GM12892 (cell line): ENCODE measurements at regions not wholly inside any gene's neighbourhood (a gene's known extent, or its start where the extent isn't known, plus 50 kb on each side); places are given as distances from the start of the nearest gene placed in this dataset.

ENCODE experiments used
- POLR2A ChIP-seq: IDR thresholded peaks from 2 replicates; pipeline ENCODE4 v1.6.1; 2011; ENCODE audit warnings: low read depth, low read length, control low read depth
- POLR2AphosphoS5 ChIP-seq: IDR thresholded peaks from 2 replicates; pipeline ENCODE4 v1.6.1; 2011; ENCODE audit warnings: low read depth, low read length, control low read depth
- TAF1 ChIP-seq: IDR thresholded peaks from 2 replicates; pipeline ENCODE4 v1.6.1; 2011; ENCODE audit warnings: low read depth, mild to moderate bottlenecking, control low read depth, low read length, borderline replicate concordance

DNA sequence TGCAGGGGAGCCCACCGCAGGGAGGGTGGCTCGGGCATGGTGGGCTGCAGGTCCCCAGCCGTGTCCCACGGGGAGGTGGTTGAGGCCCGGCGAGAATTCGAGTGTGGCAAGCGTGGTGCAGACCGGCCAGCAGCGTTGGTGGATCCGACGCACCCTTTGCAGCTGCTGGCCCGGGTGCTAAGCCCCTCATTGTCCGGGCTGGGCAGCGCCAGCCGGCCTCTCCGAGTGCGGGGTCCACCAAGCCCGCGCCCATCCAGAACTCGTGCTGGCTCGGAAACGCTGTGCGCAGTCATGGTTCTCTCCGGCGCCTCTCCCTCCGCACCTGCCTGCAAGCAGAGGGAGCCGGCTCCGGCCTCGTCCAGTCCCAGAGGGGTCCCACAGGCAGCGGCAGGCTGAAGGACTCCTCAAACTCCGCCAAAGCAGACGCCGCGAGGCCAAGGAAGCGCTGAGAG is 177.0 kb upstream of the SLC35G4 start:
- TF ChIP-seq POLR2A, result no peak
- no peak for TF ChIP-seq TAF1
- no peak for TF ChIP-seq POLR2AphosphoS5
